Stimulated activated CD4-positive, alpha-beta T cell treated with anti-CD3 and anti-CD28 coated beads, Interleukin-2, amount 100 ng/mL, for 4 hours (primary cell): ENCODE measurements at regions not wholly inside any gene's neighbourhood (a gene's known extent, or its start where the extent isn't known, plus 50 kb on each side); places are given as distances from the start of the nearest gene placed in this dataset.

Experiments
- DNase-seq: peaks from one replicate; pipeline ENCODE4 v3.0.0-alpha.2; 2020; ENCODE audit warnings: low read depth

DNA sequence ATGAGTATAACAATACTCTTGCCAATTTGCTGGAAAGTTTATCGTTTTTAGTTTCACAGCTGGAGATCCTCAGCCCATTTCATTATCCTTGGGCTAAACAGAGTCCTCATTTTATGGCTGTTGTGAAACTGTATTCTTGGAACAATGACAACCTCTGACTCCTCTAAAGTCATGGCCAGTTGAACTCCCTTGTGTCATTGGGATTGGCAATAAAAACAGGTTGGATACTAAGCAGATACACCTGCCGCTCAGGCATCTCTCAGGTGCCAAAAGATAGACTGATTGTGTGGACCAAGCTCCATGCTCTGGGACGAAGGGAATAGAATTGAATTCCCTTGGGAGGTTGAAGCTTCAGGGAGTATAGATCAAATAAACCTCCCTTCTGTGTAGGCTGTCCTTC lies 182.2 kb downstream of the WDR11 start:
- DNase-seq = no peak

DNA sequence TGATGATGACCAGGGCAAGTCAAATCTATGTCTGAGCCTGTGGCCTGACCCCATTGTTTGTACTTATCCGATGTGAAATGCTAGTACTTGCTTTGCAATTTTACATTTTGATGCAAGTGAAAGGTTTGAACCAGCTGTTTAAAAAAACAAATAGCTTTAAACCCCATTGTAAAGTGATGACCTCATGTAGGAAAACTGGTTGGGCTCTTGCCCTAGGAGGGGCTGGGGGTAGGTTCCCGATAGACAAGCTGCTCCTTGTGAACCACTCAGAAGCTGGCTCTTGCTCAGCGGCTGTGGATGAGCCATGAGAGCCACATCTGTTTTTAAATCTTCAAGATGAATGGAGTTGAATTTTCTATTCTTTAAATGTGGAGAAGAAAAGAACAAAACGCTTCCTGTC lies 185.3 kb downstream of the WDR11 start:
- no peak for DNase-seq

DNA sequence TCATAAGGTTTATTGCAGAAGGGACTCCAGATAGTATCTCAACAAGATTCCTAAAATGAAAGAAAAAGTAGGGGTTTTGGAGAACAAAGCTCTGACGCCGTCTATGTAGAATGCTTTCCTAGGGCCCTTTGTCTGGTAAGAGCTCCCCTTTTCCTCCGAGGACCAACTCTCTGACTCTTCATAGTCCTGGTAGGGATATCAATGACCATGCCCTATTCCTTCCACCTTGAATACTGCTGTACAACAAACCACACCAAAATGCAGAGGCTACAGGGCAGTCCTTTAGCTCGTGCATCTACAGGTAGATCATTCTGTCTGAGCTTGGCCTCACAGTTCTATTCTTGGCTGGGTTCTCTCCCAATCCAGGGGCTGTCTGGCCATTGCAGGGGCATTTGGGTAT lies 190.3 kb downstream of the WDR11 start:
- DNase-seq = no peak

DNA sequence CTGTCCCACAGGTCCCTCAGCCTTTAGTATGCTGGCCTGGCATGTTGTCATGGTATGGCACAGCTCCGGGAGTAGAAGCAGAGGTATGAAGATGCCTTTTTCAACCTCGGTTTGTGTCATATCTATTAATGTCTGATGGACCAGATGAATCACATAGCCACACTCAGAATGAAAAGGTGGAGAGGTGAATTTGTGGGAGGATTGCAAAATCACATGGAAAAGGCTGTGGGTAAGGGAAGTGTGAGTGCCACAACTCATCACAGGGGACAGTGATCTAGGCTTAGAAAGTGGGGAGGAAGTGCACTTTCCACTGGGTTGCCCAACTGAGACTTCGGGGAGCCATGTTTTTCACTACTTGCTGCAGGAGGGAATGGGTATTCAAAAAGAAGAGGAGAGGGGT lies 190.7 kb downstream of the WDR11 start:
- no peak for DNase-seq

DNA sequence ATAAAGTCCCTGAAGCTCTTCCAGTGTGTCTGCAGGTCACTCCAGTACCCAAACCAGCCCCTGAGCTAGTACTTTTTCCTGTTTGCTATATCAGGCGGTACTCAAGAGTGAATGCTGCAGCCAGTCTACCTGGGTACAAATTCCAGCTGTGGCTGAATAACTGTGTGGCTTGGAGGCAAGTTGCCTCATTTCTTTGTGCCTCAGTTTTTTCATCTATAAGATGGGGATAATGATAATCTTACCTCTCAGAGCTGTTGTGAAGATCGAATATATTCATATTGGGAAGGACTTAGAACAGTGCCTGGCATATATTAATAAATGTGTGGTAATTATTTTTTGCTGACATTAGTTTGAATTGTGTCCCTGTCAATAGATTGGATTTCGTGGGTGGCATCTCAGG lies 191.2 kb downstream of the WDR11 start:
- no peak for DNase-seq

DNA sequence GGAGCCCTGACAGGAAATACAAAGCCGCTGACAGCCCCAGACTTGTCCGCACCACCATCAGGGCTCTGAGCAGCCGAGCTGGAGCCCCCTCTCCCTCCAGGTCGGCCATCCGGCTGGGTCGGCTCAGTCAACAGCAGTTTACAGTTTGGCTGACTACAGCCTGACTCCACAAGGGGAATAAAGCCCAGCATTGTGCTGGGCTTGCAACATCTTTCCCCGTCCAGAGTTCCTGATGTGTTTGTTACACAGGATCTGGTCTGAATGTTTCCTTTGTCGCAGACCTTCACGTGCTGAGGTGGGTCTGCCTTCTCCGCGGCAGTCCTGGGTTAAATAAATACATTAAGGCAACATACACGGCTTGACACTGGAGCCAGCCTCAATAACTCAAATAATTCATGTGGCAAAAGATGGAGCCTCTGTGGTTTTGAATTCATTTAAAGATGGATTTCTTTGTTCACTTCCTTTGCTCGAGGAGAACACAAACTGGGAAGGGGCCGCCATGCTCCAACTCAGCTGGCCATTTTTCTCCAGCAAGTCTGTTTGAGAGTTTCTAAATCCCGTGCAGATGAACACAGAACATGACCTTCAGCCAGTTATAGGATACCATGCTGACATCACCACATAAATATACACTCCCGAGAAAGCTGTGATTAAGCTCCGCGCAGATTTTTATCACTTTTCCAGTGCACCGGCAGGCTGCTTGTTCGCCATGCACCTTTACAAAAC lies 192.1 kb downstream of the WDR11 start:
- no peak for DNase-seq

DNA sequence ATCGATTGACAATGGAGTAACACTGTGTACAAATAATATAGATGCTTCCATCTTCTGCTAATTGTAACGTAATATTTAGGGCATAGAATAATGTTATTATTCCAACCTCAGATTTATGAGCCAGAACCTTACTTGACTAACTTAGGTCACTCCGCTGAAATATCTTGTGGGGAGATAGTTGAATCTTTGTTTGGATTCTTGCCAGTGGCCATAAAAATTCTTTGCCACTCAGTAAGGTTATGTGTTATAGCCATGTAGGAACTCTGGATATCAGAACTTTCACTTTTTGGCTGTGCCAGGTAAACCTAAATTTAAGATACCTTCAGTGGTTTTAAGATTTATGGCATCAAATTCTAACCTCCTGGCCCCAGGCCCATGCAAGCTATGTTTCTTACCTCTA lies 197.6 kb downstream of the WDR11 start:
- no peak for DNase-seq

DNA sequence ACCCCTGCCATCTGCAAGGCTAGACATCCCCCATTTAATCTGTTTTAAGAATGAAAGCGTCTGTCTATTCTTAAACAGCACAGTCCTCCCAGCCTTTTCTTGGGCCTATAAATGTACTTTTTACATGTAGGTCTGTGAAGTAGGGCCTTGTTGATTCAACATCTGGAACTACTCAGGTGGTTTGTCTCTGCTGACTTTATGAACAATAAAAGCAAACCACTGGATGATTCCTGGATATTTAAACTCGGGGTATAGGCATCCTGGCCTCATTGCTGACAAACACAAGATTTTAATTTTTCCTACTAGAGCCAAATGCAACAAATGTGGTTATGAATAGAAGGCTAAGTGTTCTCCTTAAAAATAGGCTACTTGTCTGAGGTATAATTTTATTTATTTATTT lies 198.3 kb downstream of the WDR11 start:
- DNase-seq = no peak

DNA sequence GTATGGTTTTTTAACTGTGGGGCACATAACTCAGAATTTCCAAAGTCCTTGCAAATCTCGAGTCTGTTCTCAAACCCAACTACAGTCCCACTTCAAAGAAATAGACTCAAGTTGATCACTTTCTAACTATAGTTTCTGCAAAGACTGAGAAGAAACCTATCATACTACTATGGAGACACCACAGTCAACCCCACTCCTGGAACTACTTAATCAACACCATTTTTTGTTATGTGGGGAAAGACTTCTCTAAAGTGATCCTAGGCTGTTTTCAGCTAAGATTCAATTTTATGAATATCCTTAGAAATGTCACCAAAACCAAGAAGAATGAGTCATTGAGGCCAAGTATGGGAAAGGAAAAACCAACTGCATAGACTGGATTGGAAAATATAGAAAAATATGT lies 198.8 kb downstream of the WDR11 start:
- DNase-seq = no peak

DNA sequence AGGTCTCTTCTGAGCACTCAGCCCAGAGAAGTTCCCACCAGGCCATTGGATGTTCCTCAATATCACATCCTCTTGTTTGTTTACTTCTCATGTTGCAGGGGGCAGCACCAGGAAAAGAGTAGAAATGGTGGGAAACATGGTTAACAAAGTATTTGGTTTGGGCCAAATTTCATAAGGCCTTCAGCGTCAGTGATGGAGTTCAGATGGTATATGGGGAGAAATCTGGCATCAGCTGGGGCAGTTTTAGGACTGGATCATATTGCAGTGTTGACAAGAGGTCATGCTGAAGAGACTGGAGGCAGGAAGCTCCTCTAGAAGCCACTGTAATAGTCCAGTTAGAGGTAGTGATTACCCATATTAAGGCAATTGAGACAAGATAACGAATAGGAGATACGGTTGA lies 200.0 kb downstream of the WDR11 start:
- no peak for DNase-seq

DNA sequence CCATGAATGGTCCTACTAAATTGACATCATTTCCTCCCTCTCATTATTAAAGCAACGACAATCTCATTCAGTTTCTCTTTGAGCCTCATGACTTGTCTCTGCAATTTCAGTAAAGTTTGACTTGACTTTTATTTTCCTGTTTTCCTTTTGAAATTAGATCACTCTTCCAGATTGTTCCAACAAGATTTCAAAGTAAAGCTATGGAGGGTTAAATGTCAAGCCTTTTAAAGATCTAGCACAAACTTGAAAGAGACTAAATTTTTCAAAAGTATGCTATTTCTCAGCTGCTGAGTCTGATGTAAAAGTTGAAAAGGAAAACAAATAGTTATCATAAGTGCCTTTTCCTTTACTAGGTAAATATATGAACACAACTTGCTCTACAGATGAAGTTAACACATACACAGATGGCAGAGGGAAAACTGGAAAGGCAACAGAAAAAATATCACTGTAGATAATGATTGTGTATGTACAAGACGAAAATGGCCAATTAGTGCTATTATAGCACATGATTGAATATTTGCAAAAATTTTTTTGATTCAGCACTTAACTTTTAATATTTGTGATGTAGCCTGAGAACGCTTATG lies 200.6 kb downstream of the WDR11 start:
- DNase-seq = no peak

DNA sequence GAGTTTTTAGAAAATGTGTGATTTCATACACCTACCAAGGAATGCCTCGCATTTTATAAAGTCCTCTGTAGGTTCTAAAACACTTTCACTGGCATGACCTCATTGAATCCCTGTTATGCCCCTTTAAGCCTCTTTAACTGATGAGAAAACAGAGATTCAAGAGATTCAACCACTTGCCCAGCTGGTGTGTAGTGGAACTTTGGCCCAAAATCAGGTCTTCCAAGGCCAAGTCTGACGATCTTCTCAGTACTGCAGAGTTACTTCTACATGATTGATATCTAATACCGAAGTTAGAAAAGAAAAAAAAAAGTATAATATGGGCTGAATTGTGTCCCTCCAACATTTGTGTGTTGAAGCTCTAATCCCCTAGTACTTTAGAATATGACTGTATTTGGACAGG lies 202.0 kb downstream of the WDR11 start:
- no peak for DNase-seq

DNA sequence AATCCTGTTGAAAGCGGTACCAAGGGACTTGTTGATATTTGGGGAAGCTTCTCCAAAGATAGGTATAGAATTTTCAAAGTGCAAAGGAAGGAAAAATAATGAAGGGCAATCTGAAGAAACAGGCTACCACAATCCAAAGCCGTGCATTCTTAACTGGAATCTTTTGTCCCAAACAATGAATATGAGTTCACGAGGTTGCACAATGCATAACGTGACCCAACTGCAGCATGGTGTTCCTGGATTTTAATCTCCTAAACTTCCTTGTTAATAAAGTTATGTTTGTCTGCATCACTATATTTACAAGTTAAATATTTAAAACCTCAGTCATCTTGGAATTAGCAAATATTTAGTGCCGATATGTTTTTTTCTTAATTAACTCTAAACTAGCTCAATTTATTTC lies 203.7 kb downstream of the WDR11 start:
- no peak for DNase-seq

DNA sequence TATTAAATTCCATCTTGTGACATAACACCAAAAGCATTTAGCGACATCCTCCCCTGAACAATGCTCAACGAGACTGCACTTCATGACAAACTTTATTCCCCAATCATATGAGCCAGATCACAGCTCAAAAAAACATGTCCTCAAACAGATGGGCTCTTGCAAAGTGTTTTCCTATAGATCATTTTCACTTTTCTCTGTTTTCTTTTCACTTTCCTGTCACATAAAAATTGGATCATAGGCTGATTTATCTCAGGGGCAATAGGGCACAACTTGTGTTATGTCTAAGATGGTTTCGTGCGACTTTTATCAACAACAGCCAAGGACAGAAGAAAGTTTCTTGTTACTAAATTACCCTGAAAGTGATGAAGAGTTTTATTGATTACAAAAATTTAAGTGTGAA lies 206.1 kb downstream of the WDR11 start:
- DNase-seq = no peak

DNA sequence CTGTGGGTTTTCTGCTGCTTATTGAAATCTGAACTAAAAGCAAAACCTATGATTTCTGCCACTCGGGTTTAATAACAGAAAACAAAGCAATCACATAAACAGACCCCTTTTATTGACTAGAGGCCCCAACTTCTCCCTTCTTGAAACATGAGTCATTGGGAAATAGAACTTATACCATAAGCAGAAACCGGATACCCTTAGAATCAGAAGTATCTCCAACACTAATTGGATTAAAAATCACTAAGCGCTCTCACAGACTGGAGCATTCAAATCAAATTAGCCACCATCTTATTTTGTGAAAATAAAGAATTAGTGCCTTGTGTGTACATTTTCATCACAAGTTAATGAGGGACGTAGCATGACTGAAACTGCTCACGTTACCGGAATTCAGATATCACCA lies 206.9 kb downstream of the WDR11 start:
- DNase-seq = no peak

DNA sequence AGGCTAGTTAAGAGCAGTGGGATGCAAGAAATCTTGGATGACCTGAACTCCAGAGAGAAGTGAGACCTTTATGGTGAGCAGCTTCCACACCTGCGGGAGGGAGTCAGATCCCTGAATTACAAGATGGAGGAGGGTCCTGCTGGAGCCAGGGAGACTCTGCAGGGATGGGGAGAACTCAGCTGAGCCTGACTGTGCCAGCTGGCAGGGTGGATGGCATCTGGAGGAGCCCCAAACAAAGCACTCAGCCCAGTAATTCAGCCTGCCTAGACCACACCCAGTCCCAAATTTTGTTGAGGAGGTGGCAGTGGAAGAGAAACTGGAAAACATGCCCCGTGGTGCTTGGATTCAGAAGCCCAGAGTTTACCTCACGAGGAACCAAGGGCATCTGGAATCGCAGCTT lies 208.2 kb downstream of the WDR11 start:
- DNase-seq = no peak

DNA sequence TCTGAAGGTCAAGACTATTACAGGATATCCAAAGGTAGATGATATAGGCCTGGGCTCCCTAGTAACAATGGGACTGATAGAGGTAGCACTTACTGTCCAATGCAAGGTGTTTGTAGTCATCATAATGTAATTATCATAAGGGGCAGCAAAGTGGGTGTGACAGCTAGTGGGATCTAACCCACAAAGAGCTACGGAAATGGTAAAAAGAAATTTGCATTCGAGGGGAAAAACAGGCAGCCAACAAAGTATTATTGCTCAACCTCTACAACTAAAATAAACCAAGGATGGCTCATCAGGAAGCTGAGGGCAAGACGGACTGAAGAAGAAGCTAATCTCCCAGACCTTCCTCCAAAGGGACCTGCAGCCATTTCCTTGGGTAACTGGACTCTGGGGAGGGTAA lies 211.0 kb downstream of the WDR11 start:
- DNase-seq = no peak

DNA sequence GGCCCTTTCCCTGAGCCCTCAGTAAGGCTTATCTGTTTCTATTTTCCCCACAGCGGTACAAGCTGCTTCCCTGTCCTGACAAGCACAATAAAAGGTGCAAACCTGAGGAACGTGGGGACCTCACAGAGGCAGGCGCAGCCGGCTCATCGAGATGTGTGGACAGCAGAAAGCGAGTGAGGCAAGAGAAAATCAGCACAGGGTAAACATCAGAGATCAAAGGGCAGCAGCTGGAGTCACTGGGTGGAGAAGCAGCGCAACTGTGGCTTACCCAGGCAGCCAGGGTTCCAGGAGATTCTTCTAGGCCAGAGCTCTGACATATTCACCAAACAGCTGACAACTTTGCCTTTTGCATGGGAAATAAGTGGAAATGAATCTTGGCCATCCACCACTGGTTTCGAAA lies 212.6 kb downstream of the WDR11 start:
- DNase-seq = no peak

DNA sequence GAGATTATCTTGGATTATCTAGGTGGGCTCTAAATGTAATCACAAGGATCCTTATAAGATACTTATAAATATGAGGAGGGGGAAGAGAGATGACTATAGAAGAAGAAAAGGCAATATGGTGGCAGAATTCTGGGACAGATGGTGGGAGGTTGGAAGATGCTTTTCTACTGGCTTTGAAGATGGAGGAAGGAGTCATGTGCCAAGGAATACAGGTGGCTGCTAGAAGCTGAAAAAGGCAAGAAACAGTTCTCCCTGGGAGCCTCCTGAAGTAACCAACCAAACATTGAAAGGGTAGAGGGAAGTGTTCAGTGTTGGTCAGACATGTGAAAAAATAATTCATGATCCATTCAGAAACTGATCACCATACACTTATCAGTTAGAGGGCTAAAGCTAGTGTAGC lies 213.3 kb downstream of the WDR11 start:
- DNase-seq = no peak

DNA sequence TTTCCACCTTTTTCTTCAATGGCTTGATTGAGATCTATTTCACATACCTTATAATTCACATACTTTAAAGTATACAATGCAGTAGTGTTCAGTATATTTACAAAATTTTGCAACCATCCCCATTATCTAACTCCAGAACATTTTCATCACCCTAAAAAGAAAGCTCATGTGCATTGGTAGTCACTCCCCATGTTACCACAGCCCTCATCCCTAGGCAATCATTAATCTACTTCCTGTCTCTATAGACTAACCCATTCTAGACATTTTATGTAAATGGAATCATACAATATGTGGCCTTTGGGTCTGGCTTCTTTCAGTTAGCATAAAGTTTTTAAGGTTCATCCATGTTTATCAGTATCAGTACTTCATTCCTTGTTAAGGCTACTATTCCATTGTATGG lies 214.2 kb downstream of the WDR11 start:
- DNase-seq = no peak

DNA sequence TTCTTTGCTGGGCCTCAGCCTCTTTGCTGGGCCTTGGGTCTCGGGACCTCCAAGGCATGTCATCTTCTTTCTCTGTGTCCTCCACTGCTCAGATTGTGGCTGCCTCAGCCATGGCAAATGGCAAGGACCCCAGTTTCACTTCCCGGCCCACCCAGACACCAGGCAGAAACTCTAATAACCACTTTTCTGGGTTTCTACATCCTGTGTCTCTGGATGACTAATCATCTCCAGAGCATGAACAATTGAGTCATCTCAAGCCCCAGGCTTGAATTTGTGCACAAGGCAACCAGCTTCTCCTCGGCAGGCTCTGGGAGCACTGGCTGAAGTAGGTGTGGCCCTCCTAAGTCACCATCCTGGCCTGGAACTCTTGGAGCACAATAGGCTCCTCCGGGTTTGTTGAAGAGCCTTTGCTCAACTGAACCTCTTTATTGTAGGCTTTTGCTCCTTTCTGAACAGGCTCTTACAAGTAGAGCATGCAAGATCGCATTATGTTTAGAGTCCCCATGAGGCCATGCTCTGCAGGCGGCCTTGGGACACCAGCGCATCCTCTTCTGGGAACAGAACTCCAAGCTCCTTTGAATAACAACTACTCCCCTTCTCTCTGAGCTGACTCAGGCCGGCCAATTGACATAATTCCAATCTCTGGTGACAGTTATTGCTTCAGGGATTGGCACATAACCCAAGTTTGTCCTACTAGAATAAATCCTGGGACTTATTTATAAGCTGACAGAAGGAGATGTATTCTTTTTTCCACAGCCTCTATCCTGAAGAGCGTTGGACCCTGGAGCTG lies 218.1 kb downstream of the WDR11 start:
- DNase-seq = no peak

DNA sequence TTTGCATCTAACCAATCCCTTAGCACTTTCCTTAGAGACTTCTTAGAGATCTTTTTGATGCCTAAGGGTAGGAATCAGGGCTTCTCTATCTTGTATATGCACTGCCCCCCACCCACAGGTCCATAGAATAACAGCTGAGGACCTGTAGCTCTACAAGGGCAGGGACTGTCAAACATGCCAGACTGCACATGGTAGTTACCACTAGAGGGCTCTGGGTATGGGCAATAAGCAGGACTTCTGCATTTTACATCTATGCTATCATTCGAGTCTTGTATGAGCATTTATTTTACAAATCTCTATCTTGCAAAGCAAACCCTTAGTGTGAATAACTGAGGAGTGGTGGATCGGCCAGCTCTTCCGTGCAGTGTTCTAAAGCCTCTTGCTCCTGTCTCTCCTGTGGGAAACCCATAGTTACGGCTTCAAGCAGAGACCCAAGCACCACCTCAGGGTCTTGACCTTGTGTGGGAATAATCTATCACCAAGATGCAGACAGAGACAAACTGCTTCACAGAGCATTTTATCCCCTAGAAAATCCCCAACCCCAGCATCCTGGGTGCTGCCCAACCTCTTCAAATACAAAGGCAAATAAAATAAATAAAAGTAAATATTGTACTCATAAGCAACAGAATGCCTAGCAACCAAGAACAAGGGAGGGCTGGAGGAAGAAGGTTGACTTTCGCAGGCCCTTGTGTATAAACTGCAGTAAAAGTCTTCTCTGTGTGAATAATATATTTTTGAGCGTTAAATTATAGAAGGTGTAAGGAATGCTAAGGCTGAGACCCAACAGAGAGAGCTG lies 219.3 kb downstream of the WDR11 start:
- DNase-seq = no peak

DNA sequence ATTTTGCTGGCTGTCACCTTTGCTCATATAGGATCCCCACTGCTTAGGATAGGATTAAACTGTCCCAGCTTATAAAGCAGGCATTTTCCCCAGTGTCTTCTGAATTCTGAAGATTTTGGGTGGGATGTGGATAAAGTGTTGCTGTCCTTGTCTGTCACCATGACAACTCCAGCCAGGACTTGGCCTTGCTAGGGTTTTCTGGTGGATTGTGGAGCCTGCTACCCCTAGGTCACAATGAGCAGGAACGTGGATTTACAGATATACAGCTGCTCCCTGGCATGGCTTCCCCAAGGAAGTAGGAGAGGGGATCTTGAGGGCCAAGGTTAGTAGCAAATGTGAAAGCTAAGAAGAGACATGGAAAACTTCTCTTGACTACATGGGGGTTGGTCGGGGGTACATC lies 220.7 kb downstream of the WDR11 start:
- no peak for DNase-seq
